RKO (cell line): ENCODE measurements at regions not wholly inside any gene's neighbourhood (a gene's known extent, or its start where the extent isn't known, plus 50 kb on each side); places are given as distances from the start of the nearest gene placed in this dataset.
"Not testable (repeated sequence)": the region's sequence is repeated elsewhere in the genome, so short reads cannot be mapped to it uniquely, and the experiment has no call there.

Experiments
- DNase-seq: peaks from one replicate; pipeline ENCODE4 v3.0.0-alpha.2; 2016; ENCODE audit warnings: low spot score

DNA sequence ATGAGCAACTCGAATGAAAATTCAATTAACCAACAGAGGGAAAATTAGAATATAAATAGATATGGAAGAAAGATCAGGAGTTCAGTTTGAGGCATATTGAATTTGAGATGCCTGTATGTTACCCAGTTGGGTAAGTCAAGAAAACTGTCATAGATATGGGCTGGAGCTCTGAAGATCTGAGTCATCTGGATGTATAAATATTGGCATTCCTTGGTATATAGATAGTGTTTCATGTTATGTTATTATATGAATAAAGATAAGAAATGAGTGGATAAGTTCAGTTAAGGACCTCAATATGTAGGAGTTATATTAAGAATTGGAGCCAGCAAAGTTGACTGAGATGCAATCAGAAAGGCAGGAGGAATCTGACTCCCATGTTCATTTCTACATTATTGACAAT is 543.6 kb upstream of the SMIM31 start:
- DNase-seq, result no peak

DNA sequence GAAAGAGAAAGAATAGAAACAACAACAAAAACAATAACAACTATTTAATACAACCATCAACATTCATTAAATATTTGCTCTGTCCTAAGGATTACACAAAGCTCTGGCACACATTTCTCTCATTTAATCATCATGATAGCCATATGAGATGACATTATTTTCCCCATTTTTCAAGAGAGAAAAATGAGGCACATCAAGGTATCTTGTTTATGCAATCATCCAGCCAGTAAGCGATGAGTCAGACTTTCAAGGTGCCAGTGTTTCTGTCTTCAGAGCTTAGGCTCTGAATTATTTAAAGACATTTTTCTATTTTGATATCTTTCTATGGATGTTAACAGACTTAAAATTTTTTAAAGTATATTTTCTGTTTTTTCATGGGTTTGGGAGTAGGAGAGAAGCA is 541.8 kb upstream of the SMIM31 start:
- DNase-seq, result peak; percentile 2

DNA sequence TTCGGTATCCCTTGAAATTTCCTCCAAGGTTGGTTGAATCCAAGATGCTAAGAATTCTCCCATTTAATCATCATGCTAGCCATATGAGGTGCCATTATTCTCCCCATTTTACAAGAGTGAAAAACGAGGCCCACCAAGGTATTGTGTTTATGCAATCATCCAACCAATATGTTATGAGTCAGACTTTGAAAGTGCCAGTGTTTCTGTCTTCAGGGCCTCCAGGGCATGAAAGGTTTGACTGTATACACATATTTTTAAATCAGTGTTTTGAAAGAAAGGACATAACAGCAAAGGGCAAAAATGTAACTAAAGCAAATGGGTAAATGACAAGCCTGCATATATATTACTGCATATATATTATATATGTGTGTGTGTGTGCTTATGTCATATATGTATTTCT is 541.2 kb upstream of the SMIM31 start:
- no peak for DNase-seq

DNA sequence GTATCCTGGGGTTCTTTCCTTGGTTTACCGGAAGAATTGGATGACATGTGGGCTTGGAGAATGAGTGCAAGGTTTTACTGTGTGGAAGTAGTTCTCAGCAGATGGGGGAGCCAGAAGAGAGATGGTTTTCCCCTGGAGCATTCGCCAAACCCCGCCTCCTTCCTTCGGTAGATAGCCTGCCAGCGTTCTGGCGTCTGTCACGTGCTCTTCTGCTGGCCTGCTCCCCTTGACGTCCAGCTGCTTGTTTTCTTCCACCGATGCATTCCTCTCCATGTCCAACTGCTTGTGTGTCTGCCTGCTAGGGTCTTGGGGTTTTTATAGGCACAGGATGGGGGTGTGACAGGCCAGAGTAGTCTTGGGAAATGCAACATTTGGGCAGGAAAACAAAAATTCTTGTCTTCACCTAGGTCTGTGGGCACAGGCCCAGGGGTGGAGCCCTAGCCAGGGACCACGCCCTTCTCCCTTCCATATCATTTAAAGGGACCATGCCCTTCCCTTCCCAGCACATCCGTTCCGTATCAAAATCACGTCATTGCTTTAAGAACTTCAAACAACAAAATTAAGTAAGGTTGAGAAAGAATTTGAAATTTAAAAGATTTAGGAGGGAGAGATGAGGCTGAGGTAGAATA is 538.7 kb upstream of the SMIM31 start:
- no peak for DNase-seq

DNA sequence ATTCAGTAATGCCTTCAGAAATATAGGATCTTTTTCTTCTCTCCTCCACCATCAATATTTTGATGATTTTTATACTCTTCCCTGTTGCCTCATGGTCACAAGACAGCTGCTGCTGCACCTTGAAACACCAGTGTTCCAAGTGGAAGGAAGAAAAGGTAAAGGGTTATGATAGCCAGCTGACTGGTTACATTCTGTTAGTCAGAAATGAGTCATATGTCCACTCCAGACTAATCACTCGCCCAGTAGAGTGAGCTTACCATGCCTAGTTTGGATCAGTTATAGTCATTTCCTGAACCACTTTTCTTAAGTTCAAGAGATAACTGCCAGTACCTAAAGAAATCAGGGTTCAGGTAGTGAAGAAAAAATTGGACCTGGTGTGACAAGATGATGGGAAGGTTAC is 532.3 kb upstream of the SMIM31 start:
- DNase-seq, result peak; percentile 68

DNA sequence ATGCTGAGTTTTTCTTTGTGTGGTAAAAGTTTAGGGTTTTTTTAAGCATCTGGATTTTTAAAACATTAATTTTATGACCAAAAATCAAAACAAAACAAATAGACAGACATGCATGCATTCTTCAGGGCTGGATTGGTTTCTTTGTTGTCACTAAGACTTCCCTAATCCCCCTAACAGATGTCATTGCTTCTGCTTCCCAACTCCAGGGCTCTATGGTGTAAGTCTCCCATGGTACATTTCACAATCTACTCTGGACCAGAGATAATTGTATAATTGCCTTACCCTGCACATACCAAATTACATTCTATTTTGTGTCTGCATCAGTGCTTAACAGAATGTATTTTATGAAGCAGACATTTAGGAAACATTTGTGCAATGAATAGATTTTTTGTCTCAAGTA is 529.1 kb upstream of the SMIM31 start:
- DNase-seq, result no peak

DNA sequence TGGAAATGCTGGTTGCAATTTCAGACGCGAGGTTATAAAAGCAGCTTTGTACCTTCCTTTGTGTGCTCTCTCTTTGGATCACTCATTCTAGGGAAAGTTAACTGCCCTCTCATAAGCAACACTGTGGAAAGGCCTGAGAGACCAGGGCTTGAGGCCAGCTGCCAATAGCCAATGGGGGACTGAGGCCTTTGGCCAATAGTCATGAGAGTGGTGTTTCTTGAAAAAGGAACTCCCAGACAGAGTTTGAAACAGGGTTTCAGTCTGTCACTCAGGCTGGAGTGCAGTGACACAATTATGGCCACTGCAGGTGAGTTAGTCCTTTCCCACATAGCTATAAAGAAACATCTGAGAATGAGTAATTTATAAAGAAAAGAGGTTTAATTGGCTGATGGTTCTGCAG is 524.7 kb upstream of the SMIM31 start:
- no peak for DNase-seq

DNA sequence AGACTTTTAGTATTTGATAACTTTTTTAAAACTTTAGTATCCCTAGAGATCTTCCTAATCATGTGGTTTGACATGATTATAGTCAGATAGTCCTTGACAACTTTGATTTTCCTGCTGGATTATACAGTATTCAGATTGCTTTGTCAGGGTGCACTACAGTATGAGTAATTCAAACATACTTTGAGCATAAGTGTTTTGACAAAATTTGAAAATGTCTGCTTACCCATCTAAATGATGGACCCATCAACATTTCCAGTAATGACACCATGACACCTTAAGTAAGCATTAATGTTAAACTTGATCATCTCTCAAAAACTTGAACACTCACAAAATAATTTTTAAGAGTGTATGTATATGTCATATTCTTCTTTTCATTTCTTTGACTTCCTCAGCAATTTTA is 514.5 kb upstream of the SMIM31 start:
- DNase-seq, result no peak

DNA sequence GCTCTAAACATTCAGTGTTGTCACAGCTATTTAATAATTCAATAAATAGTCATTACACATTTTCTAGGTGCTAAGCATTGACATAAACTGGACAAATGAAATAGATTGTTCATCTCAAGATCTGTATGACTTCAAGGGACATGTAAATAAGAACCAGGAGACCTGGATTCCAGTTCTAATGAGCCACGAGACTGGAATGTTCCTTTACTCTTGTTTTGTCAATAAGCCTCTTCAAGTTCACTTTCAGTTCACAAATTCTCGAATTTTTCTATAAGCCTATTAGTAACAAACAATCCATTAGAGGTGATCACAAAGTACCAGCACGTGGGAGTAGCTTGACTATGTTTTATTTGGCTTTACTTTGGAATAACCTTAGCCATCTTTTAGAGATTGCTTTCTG is 514.0 kb upstream of the SMIM31 start:
- no peak for DNase-seq

DNA sequence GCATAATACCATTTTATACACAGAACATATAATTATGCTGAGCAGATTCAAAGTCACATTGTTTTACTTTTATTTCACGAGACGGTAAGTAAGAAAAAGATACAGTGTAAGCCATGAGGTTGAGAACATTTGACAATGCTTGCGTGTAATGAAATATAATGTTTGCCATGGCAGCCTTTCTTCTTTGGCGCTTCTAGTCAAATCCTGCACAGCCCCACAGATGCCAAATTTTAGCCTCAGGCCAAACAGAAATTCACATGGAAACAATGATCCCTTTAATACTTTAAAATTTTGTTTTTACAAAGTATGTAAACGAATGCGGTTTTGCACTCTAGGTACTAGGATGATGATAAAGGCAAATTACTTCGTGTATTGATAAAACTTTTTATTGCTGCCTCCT is 502.7 kb upstream of the SMIM31 start:
- DNase-seq, result no peak

DNA sequence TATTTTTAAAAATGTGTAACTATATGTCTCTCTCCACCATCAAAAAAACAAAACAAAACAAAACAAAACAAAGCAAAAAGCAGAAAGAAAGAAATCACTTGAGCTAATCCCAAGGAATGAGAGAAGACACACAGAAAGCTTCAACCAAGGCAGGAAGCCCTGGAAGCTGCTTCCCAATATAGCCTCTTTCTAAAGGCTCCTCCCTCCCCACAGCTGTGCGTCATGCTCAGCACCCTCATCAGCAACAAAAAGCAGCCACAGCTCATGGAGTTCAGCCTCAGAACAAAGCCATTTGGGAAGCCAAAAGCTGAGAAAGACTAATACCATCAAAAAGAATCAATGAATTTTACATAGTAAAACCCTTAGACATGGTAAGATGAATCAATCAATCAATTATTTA is 501.6 kb upstream of the SMIM31 start:
- DNase-seq, result peak; percentile 42

DNA sequence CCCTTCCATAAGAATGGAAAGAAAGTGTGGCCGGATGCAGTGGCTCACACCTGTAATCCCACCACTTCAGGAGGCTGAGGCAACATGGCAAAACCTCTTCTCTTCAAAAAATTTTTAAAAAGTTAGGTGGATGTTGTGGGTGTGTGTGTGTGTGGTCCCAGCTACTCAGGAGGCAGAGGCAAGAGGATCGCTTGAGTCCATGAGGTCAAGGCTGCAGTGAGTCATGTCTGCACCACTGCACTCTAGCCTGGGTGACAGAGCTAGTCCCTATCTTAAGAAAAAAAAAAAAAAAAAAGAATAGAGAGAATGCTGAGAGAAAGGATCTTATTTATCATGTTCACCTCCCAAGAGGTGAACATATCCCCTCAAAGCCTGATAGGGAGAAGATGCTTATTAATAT is 492.1 kb upstream of the SMIM31 start:
- DNase-seq, result no peak

DNA sequence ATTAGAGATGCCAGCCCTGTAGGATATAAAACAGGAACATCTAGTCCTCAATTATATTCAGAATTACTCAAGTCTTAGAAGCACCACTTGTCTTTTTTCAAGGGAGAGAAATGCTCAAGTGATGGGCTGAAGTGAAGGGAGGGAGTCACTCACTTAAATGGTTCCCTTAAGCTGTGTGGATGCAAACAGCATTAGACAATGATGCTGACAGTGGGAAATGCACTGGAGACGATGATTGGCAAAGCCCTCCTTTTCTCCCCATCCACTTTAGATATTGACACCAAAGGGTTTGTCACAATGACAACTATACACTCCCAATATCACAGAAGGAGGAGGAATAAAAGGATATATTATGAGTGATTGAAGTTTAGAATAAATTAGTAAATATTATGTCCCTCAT is 491.4 kb upstream of the SMIM31 start:
- not testable (repeated sequence) for DNase-seq

DNA sequence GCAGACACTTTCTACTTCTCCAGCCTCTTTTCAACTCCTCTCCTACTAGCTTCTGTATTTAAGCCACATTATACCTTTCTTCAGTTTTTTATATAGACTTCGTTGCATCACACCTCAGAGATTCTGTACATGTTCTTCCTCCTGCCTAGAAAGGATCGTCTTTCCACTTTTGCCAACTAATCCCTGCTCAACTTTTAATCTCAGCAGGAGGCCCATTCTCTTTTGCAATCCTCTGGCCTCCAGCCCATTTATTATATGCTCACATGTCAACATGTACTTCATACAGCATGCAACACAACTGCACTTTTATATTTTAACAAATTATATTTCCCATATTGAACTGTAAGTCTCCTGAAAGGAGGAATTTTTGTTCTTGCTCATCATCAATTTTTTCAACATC is 476.5 kb upstream of the SMIM31 start:
- DNase-seq, result not testable (repeated sequence)

DNA sequence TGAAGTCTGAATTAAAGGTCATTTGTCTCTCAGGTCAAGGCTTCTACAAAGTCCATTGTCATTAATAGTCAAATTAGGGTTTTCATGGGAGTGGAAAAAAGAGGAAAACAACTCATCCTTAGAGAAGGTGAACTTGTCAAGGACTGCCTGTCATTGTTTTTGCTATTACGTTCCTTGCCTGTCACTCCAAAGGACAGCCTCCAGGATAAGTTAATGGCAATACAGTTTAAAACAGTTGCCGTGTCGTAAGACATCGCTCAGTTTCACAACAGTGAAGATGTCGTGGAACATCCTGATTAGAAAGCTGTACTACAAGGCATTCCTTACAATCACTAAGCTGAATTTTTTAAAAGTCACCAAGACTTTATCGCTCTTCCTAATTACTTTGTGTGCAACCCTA is 466.8 kb upstream of the SMIM31 start:
- no peak for DNase-seq

DNA sequence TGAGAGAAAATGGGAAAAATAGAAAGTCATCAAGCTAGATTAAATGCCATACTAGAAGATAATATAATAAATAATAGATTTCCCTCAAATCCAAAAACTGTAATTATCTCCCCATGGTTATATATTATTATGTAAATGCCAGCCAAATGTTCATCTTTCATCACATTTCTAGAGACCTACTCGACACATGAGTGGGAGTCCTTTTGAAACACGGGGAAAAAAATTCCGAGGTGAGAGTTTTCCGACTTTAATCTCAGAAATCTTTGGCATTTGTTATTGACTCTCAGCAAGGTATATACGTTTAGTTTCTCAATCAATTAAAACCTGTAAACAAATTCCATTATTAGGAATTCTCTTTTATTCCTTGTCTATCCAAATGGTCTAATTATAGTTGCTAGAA is 465.4 kb upstream of the SMIM31 start:
- no peak for DNase-seq

DNA sequence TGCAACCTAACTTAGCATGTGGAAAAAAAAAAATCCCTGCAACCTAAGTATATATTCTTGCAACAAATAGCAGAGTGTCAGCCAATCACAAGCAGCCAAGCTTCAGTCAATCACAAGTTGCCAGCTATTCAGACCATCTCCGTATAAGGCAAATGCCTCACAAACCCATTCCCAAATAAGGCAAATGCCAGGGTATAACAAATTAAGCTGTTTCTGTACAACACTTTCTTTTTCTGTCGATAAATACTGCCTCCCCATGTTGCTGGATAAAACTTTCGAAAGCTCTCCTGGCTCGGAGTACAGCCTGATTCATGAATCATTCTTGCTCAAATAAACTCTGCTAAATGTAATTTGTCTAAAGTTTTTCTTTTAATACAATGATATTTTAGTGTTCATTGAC is 460.7 kb upstream of the SMIM31 start:
- DNase-seq, result no peak

DNA sequence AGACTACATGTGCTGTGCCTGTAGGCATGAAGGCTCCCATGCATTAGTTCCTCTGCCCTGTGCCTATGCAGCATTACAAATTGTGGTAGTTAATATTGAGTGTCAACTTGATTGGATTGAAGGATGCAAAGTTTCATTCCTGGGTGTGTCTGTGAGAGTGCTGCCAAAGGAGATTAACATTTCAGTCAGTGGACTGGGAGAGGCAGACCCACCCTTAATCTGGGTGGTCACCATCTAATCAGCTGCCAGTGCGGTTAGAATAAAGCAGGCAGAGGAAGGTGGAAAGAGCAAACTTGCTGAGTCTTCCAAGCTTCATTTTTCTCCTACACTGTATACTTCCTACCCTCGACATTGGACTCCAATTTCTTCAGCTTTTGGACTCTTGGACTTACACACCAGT is 460.2 kb upstream of the SMIM31 start:
- DNase-seq, result no peak

DNA sequence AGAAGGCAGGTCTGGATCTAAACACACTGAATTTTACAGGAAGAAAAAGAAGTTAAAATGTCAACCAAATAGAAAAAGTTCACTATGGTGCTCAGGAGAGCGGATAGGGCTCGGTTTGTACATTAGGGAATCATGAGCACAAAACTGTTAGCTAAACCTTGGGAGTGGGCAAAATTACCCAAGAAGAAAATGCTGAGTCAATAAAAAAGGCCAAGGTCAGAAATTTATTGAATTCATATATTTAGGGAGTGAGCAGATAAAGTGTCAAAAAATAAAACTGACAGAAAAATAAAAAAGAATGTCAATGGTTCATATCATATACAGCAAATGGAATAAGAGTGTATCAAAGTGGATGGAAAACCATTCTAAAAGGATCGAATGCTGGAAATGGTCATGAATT is 452.5 kb upstream of the SMIM31 start:
- DNase-seq, result no peak

DNA sequence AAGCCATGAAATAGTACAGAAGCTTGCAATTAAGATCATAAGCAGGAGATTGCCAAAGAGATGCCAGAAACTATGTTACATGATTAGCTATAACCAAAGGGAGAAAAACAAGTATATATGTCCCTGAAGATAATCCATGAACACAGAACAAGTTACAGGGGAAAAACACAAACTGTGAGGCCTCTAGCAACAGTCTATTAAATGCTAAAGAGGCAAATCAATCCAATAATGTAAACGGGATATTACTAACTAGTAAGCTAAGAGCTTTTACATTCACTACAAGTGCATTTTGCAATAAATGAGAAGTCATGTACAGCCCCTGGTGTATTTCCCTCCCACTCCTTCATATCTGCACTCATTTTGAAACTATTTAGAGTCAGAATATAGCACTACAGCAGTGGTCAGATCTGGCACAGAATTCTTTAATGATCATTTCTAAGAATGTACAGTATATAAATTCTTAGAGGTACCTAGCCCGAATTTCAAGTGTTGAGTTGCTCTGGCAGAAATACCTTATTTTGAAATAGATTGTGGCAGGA is 449.8 kb upstream of the SMIM31 start:
- DNase-seq, result no peak

DNA sequence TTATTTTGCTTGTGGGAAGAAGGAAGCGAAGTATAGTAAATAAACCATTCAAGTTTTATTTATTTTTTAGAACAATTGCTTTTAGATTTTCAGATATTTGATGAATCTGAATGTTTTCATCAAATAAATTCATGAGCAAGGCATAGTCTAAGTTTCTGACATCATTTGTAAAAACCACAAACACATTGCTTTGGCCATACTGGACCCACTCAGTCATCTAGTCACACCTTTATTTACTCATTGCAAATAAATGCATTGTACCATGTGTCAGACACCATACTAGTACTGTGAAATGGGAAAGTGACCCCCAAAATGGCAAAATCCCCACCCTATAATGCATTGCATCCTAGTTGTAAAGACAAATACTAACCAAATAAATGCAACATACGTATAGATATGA is 449.1 kb upstream of the SMIM31 start:
- DNase-seq, result peak; percentile 4

DNA sequence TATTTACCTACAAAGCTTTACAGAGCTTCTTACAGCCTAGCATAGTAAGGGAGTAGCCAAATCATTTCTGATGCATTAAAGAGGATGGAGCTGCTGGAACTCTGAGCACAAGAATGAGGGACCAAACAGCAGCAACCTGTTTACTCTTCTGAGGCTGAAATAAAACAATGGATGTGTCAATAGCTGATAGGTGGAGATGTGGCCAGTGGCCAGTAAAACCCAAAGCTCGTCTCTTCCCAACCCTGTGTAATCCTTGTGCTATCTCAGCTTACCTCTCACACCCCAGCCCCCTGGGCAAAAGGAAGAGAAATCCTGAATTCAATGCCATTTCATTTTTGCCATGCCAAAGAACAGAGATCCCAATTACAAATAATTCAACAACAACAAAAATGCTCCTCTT is 446.7 kb upstream of the SMIM31 start:
- DNase-seq, result no peak

DNA sequence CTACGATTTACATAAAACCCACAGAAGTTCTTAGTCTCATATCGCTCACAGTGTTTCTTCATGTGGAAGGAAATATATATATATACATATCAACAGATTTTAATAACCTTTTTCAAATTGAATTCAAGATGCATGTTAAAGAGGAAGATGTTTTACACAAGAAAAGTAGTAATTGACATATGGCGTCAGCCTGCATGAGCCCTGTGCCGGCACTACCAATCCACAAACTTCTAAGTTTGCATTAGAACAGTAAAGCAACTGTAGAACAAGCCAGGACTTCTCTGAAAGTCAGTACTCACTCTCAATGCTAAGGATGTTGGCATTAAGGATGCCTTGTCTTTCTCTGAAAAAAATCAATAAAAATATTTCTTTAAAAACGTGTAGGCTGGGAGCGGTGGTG is 441.3 kb upstream of the SMIM31 start:
- no peak for DNase-seq

DNA sequence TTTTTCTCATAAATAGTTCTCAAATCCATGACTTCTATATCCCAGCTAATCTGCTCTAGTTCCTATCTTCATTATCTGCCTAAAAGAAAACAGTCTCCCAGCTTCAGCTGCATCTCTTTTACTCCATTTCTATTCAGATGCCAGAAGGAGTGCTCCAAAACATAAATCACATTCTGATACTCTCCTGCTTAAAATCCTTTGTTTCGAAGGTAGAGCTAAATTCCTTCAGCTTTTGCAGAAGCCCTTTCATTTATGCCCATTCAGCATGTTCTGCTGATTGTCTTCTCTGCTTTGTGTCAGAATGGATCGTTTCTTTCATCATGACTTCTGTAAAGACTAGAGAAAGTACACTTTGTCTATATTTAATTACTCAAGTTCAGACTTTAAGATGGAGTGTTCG is 440.1 kb upstream of the SMIM31 start:
- no peak for DNase-seq

DNA sequence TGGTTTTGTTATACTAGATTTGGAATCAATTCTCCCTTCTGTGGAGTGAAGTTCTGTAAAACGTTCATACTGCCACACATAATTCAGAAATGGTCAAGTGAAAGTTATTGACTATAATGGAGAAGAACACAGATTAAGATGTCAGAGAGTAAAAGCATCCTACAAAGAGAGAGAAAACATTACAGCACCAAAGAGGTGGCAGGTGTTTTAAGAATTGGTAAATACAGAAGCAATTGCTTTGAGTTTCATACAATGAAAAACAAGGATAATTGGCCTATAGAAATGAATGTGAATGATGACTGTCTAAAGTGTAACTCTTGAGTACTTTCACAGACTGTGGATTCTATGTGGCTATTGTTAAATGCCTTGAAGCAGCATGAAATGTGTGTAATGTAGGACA is 435.6 kb upstream of the SMIM31 start:
- no peak for DNase-seq
